HG03378 (cell line): ENCODE measurements at regions not wholly inside any gene's neighbourhood (a gene's known extent, or its start where the extent isn't known, plus 50 kb on each side); places are given as distances from the start of the nearest gene placed in this dataset.

Experiments
- ATAC-seq: cut with Tn5 transposase; IDR thresholded peaks from one replicate; pipeline ENCODE4 v1.9.1; 2021; ENCODE audit warnings: mild to moderate bottlenecking, moderate library complexity; ENCODE audit not compliant: unreplicated experiment

GRCh38 chr16:74183601-74184360 is 112.8 kb upstream of the PSMD7 start:
- no peak for ATAC-seq

GRCh38 chr16:74169687-74170376 is 126.8 kb upstream of the PSMD7 start:
- ATAC-seq = no peak

GRCh38 chr16:74169066-74169465 is 127.5 kb upstream of the PSMD7 start:
- ATAC-seq = no peak

GRCh38 chr16:74168445-74168844 is 128.2 kb upstream of the PSMD7 start:
- no peak for ATAC-seq

- no peak for ATAC-seq
Measured at GRCh38 chr16:74166456-74166855, 130.2 kb upstream of the PSMD7 start.

GRCh38 chr16:74165566-74166080 is 131.0 kb upstream of the PSMD7 start:
- no peak for ATAC-seq

GRCh38 chr16:74160759-74161158 is 135.9 kb upstream of the PSMD7 start:
- ATAC-seq = no peak

GRCh38 chr16:74153773-74154172 is 142.8 kb upstream of the PSMD7 start:
- ATAC-seq = no peak

- no peak for ATAC-seq
Measured at GRCh38 chr16:74146643-74147042, 150.0 kb upstream of the PSMD7 start.

- ATAC-seq = no peak
Measured at GRCh38 chr16:74143171-74143570, 153.4 kb upstream of the PSMD7 start.

- no peak for ATAC-seq
Measured at GRCh38 chr16:74141015-74141414, 155.6 kb upstream of the PSMD7 start.

- no peak for ATAC-seq
Measured at GRCh38 chr16:74140557-74140956, 156.1 kb upstream of the PSMD7 start.

- ATAC-seq = no peak
Measured at GRCh38 chr16:74123826-74124225, 172.8 kb upstream of the PSMD7 start.

- ATAC-seq = no peak
Measured at GRCh38 chr16:74123195-74123594, 173.4 kb upstream of the PSMD7 start.

- no peak for ATAC-seq
Measured at GRCh38 chr16:74117798-74118197, 178.8 kb upstream of the PSMD7 start.

- no peak for ATAC-seq
Measured at GRCh38 chr16:74113545-74113944, 183.1 kb upstream of the PSMD7 start.

- no peak for ATAC-seq
Measured at GRCh38 chr16:74111456-74111982, 185.1 kb upstream of the PSMD7 start.

- ATAC-seq = no peak
Measured at GRCh38 chr16:74107795-74108610, 188.6 kb upstream of the PSMD7 start.

- ATAC-seq = no peak
Measured at GRCh38 chr16:74104022-74104421, 192.6 kb upstream of the PSMD7 start.

GRCh38 chr16:74101379-74102137 is 195.1 kb upstream of the PSMD7 start:
- no peak for ATAC-seq
